ENCODE measurements at regions not wholly inside any gene's neighbourhood (a gene's known extent, or its start where the extent isn't known, plus 50 kb on each side); places are given as distances from the start of the nearest gene placed in this dataset.

GRCh38 chr5:26582350-26583045 is 455.9 kb downstream of the CDH9 start:
- Histone ChIP-seq H3K4me1 (ENCODE audit: control insufficient read depth, insufficient read depth, low read length) (no peaks in the 10 kb centered on the region), H4K20me1 (ENCODE audit: control insufficient read depth, insufficient read depth) (no peaks in the 10 kb centered on the region), H2AFZ (ENCODE audit: control insufficient read depth, low read depth, low read length) (no peak overlapping the region), H3K9ac (ENCODE audit: control insufficient read depth, insufficient read depth, low read length) (no peak overlapping the region), H3K27ac (ENCODE audit: control insufficient read depth, insufficient read depth) (no peak overlapping the region), H3K9me3 (replicated peaks; ENCODE audit: control insufficient read depth, insufficient read depth, low read length) (no peaks in the 10 kb centered on the region), H3K27me3 (replicated peaks in 1 of 2; ENCODE audit: control insufficient read depth in 2 of 2, insufficient read depth in 2 of 2, low read length in 1 of 2) (no peaks in the 10 kb centered on the region), H3K36me3 (ENCODE audit: control insufficient read depth in 2 of 2, insufficient read depth in 2 of 2, low read length in 1 of 2) (no peaks in the 10 kb centered on the region), H3K4me2 (ENCODE audit: control insufficient read depth, insufficient read depth) (no peak overlapping the region), H3K4me3 (no peak overlapping the region), H3K79me2 (ENCODE audit: control insufficient read depth, insufficient read depth, low read length) (no peaks in the 10 kb centered on the region)
- ChIA-PET CTCF (no interaction called here), POLR2A (no interaction called here), SMC1A (ENCODE audit: uncharacterized antibody, unreplicated experiment) (interaction anchor here (1.0 kb wide), 1 partner anchor 323 kb away, joined by 3 read pairs; no protein-coding TSS in a partner anchor), RAD21 (ENCODE audit: unreplicated experiment) (interaction anchor here (1.0 kb wide), 1 partner anchor 10 kb away, joined by 3 read pairs; no protein-coding TSS in a partner anchor)
- no TSS peak for BruUV-seq (replicated peaks)
- intact Hi-C loops (cut with micrococcal nuclease; ENCODE audit: unreplicated experiment): no loop called here
- WGBS (ENCODE audit: insufficient coverage, insufficient replicate concordance, low lambda C conversion rate, missing lambda C conversion rate): 6% methylated on average over 1 of the region's 1 CpG
- no peak for DNase-seq (ENCODE audit: low read depth, low spot score)
- FAIRE-seq: no peak
- ATAC-seq: no peak
- in situ Hi-C loops (cut with MboI): no loop called here
- TF ChIP-seq MYB (IDR thresholded peaks at IDR 0.05; ENCODE audit: borderline replicate concordance, low read depth, low read length) (no peak), ZBTB40 (IDR thresholded peaks at IDR 0.05; ENCODE audit: borderline replicate concordance) (no peak), SMC3 (IDR thresholded peaks at IDR 0.05; ENCODE audit: borderline replicate concordance, low read length) (no peak), NR2F1 (conservative IDR thresholded peaks at IDR 0.05) (no peak), ZNF217 (IDR thresholded peaks at IDR 0.05) (no peak), SMARCA5 (IDR thresholded peaks at IDR 0.05) (no peak), MAX (IDR thresholded peaks at IDR 0.05; ENCODE audit: low read depth, low read length) (no peak), SUPT20H (IDR thresholded peaks at IDR 0.05; ENCODE audit: borderline replicate concordance, control insufficient read depth, low read depth, low read length) (no peak), ZNF622 (IDR thresholded peaks at IDR 0.05) (no peak), RUNX3 (IDR thresholded peaks at IDR 0.05; ENCODE audit: low read length) (no peak), KAT2A (conservative IDR thresholded peaks at IDR 0.05; ENCODE audit: control insufficient read depth, low read depth, low read length) (no peak)
- TF ChIP-seq, protein P1, sequence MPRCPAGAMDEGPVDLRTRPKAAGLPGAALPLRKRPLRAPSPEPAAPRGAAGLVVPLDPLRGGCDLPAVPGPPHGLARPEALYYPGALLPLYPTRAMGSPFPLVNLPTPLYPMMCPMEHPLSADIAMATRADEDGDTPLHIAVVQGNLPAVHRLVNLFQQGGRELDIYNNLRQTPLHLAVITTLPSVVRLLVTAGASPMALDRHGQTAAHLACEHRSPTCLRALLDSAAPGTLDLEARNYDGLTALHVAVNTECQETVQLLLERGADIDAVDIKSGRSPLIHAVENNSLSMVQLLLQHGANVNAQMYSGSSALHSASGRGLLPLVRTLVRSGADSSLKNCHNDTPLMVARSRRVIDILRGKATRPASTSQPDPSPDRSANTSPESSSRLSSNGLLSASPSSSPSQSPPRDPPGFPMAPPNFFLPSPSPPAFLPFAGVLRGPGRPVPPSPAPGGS (IDR thresholded peaks at IDR 0.05; ENCODE audit: borderline replicate concordance, insufficient read depth, low read depth, low read length, poor library complexity, severe bottlenecking): no peak
- TF ChIP-seq, protein P2, sequence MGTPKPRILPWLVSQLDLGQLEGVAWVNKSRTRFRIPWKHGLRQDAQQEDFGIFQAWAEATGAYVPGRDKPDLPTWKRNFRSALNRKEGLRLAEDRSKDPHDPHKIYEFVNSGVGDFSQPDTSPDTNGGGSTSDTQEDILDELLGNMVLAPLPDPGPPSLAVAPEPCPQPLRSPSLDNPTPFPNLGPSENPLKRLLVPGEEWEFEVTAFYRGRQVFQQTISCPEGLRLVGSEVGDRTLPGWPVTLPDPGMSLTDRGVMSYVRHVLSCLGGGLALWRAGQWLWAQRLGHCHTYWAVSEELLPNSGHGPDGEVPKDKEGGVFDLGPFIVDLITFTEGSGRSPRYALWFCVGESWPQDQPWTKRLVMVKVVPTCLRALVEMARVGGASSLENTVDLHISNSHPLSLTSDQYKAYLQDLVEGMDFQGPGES (IDR thresholded peaks at IDR 0.05): no peak
- TF ChIP-seq, protein P3, sequence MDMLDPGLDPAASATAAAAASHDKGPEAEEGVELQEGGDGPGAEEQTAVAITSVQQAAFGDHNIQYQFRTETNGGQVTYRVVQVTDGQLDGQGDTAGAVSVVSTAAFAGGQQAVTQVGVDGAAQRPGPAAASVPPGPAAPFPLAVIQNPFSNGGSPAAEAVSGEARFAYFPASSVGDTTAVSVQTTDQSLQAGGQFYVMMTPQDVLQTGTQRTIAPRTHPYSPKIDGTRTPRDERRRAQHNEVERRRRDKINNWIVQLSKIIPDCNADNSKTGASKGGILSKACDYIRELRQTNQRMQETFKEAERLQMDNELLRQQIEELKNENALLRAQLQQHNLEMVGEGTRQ (IDR thresholded peaks at IDR 0.05; ENCODE audit: borderline replicate concordance, low read depth, low read length): no peak
